H9 (cell line): ENCODE measurements at regions not wholly inside any gene's neighbourhood (a gene's known extent, or its start where the extent isn't known, plus 50 kb on each side); places are given as distances from the start of the nearest gene placed in this dataset.

ENCODE experiments used
- DNase-seq: peaks from one replicate; pipeline ENCODE4 v3.0.0-alpha.2; 2017
- H2AFZ ChIP-seq: one replicate; pipeline ENCODE4 v1.6.1; 2013; ENCODE audit warnings: mild to moderate bottlenecking, low read length, control low read depth, moderate library complexity
- H2AK5ac ChIP-seq: 2 replicates; pipeline ENCODE4 v1.6.1; 2013; ENCODE audit warnings: low read length, control low read depth, mixed read lengths; ENCODE audit not compliant: insufficient read length
- H2BK120ac ChIP-seq: one replicate; pipeline ENCODE4 v1.6.1; 2013; ENCODE audit warnings: low read depth, mild to moderate bottlenecking, low read length, control low read depth, inconsistent platforms; ENCODE audit not compliant: poor library complexity, severe bottlenecking
- H2BK12ac ChIP-seq: 2 replicates; pipeline ENCODE4 v1.6.1; 2013; ENCODE audit warnings: low read length, control low read depth, mixed read lengths, low read depth; ENCODE audit not compliant: insufficient read length
- H2BK15ac ChIP-seq: 2 replicates; pipeline ENCODE4 v1.6.1; 2013; ENCODE audit warnings: low read depth, low read length, control low read depth
- H2BK20ac ChIP-seq: one replicate; pipeline ENCODE4 v1.6.1; 2013; ENCODE audit warnings: low read depth, mild to moderate bottlenecking, low read length, control low read depth, inconsistent platforms; ENCODE audit not compliant: poor library complexity, severe bottlenecking
- H2BK5ac ChIP-seq: 2 replicates; pipeline ENCODE4 v1.6.1; 2013; ENCODE audit warnings: low read length, control low read depth, mixed read lengths; ENCODE audit not compliant: insufficient read length
- H3K14ac ChIP-seq: 2 replicates; pipeline ENCODE4 v1.6.1; 2013; ENCODE audit warnings: low read length, control low read depth; ENCODE audit not compliant: insufficient read depth
- H3K18ac ChIP-seq: 2 replicates; pipeline ENCODE4 v1.6.1; 2013; ENCODE audit warnings: low read depth, mild to moderate bottlenecking, mixed read lengths, low read length, control low read depth; ENCODE audit not compliant: insufficient read length
- H3K23ac ChIP-seq: 2 replicates; pipeline ENCODE4 v1.6.1; 2013; ENCODE audit warnings: low read length, control low read depth, mixed read lengths, low read depth; ENCODE audit not compliant: insufficient read length
- H3K23me2 ChIP-seq: 2 replicates; pipeline ENCODE4 v1.6.1; 2013; ENCODE audit warnings: low read depth, mild to moderate bottlenecking, mixed read lengths, low read length, control low read depth; ENCODE audit not compliant: insufficient read length, poor library complexity, severe bottlenecking
- H3K27ac ChIP-seq: 2 replicates; pipeline ENCODE4 v1.5.1; 2013; ENCODE audit warnings: low read length, control low read depth, mixed read lengths, low read depth; ENCODE audit not compliant: insufficient read length
- H3K27me3 ChIP-seq: 2 replicates; pipeline ENCODE4 v1.6.1; 2013; ENCODE audit warnings: low read length, control low read depth, inconsistent platforms; ENCODE audit not compliant: insufficient read depth
- H3K4ac ChIP-seq: 2 replicates; pipeline ENCODE4 v1.6.1; 2013; ENCODE audit warnings: low read depth, mild to moderate bottlenecking, control low read depth, inconsistent platforms, low read length, moderate library complexity
- H3K4me1 ChIP-seq: 2 replicates; pipeline ENCODE4 v1.6.1; 2013; ENCODE audit warnings: low read length, control low read depth, inconsistent platforms; ENCODE audit not compliant: insufficient read depth
- H3K4me2 ChIP-seq: 2 replicates; pipeline ENCODE4 v1.6.1; 2013; ENCODE audit warnings: low read length, control low read depth, mixed read lengths; ENCODE audit not compliant: insufficient read length, insufficient read depth
- H3K56ac ChIP-seq: 2 replicates; pipeline ENCODE4 v1.6.1; 2013; ENCODE audit warnings: low read depth, mild to moderate bottlenecking, mixed read lengths, low read length, control low read depth; ENCODE audit not compliant: insufficient read length
- H3K79me1 ChIP-seq: 2 replicates; pipeline ENCODE4 v1.6.1; 2013; ENCODE audit warnings: low read depth, mild to moderate bottlenecking, moderate library complexity, low read length, control low read depth, inconsistent platforms; ENCODE audit not compliant: insufficient read depth, poor library complexity, severe bottlenecking
- H3K79me2 ChIP-seq: 2 replicates; pipeline ENCODE4 v1.6.1; 2013; ENCODE audit warnings: low read length, control low read depth, inconsistent platforms; ENCODE audit not compliant: insufficient read depth
- H3K9ac ChIP-seq: 2 replicates; pipeline ENCODE4 v1.6.1; 2013; ENCODE audit warnings: low read length, control low read depth, mixed read lengths; ENCODE audit not compliant: insufficient read length; ENCODE audit errors: extremely low read depth
- H3K9me3 ChIP-seq: one replicate; pipeline ENCODE4 v1.6.1; 2013; ENCODE audit warnings: low read depth, low read length, inconsistent platforms; ENCODE audit not compliant: control insufficient read depth
- H3T11ph ChIP-seq: one replicate; pipeline ENCODE4 v1.6.1; 2013; ENCODE audit warnings: mild to moderate bottlenecking, low read length, control low read depth, inconsistent platforms
- H4K20me1 ChIP-seq: one replicate; pipeline ENCODE4 v1.6.1; 2013; ENCODE audit not compliant: control insufficient read depth, insufficient read length, insufficient read depth
- H4K5ac ChIP-seq: 2 replicates; pipeline ENCODE4 v1.6.1; 2013; ENCODE audit warnings: low read depth, mild to moderate bottlenecking, mixed read lengths, low read length, control low read depth; ENCODE audit not compliant: insufficient read length
- H4K8ac ChIP-seq: replicated peaks from 2 replicates; pipeline ENCODE4 v1.6.1; 2013; ENCODE audit warnings: low read length, control low read depth, mixed read lengths, low read depth; ENCODE audit not compliant: insufficient read length
- H4K91ac ChIP-seq: 2 replicates; pipeline ENCODE4 v1.6.1; 2013; ENCODE audit warnings: low read depth, mild to moderate bottlenecking, moderate library complexity, mixed read lengths, low read length, control low read depth; ENCODE audit not compliant: insufficient read length
- H3K27ac Mint-ChIP-seq, 3 experiments: 2 replicates in 2 of 3; 3 replicates in 1 of 3; pipeline ENCODE4 v1.8.0; 2020 to 2021; ENCODE audit warnings: mixed read lengths in 3 of 3, mild to moderate bottlenecking in 1 of 3, moderate library complexity in 1 of 3
- H3K27me3 Mint-ChIP-seq: 2 replicates; pipeline ENCODE4 v1.8.0; 2021; ENCODE audit warnings: low read depth, mild to moderate bottlenecking, moderate library complexity, mixed read lengths
- H3K36me3 Mint-ChIP-seq, 3 experiments: 2 replicates in 2 of 3; 3 replicates in 1 of 3; pipeline ENCODE4 v1.8.0; 2020 to 2021; ENCODE audit warnings: low read depth in 3 of 3, mixed read lengths in 3 of 3; ENCODE audit not compliant: insufficient read depth in 1 of 3
- H3K4me1 Mint-ChIP-seq, 2 experiments: 2 replicates each; pipeline ENCODE4 v1.8.0; 2020; ENCODE audit warnings: mixed read lengths in 2 of 2
- H3K4me3 Mint-ChIP-seq, 2 experiments: 2 replicates in 1 of 2; 3 replicates in 1 of 2; pipeline ENCODE4 v1.8.0; 2020 to 2021; ENCODE audit warnings: mild to moderate bottlenecking in 2 of 2, mixed read lengths in 2 of 2, moderate library complexity in 1 of 2
- H3K9me3 Mint-ChIP-seq, 2 experiments: 2 replicates in 1 of 2; 3 replicates in 1 of 2; pipeline ENCODE4 v1.8.0; 2020; ENCODE audit warnings: mild to moderate bottlenecking in 2 of 2, mixed read lengths in 2 of 2, moderate library complexity in 1 of 2
- CTCF ChIP-seq: fragments of 200-600 bp; sonication (generic); conservative IDR thresholded peaks from 3 replicates; pipeline ENCODE4 v1.8.0; 2021; ENCODE audit warnings: antibody characterized with exemption, mild to moderate bottlenecking

- Histone ChIP-seq H3T11ph (no peak overlapping the region), H3K56ac (no peak overlapping the region), H3K79me1 (no peaks in the 10 kb centered on the region), H2AK5ac (no peak overlapping the region), H2BK20ac (no peak overlapping the region), H3K27me3 (no peaks in the 10 kb centered on the region), H4K5ac (no peak overlapping the region), H4K8ac (no peak overlapping the region), H3K79me2 (no peaks in the 10 kb centered on the region), H3K4ac (no peak overlapping the region), H3K23me2 (no peaks in the 10 kb centered on the region), H3K14ac (no peak overlapping the region), H2BK120ac (no peak overlapping the region), H3K4me2 (no peak overlapping the region), H3K9me3 (no peaks in the 10 kb centered on the region), H3K9ac (no peak overlapping the region), H4K91ac (no peak overlapping the region), H3K27ac (no peak overlapping the region), H2BK15ac (no peak overlapping the region), H2BK5ac (no peak overlapping the region), H3K4me1 (no peaks in the 10 kb centered on the region), H4K20me1 (no peaks in the 10 kb centered on the region), H3K23ac (no peak overlapping the region), H3K18ac (no peak overlapping the region), H2AFZ (no peak overlapping the region), H2BK12ac (no peak overlapping the region)
- Mint-ChIP-seq H3K27ac (no peak overlapping the region), H3K4me1 (no peaks in the 10 kb centered on the region), H3K9me3 (peaks cover 0 to 3% of the 10 kb centered on the region in 2 experiments; a peak in 2 of 5 replicates), H3K36me3 (no peaks in the 10 kb centered on the region), H3K27me3 (no peaks in the 10 kb centered on the region), H3K4me3 (no peak overlapping the region)
- DNase-seq = no peak
- TF ChIP-seq CTCF = no peak
Measured at GRCh38 chr7:67655168-67655567, 658.5 kb downstream of the TYW1 start.
